GM18909 (cell line): ENCODE measurements at regions not wholly inside any gene's neighbourhood (a gene's known extent, or its start where the extent isn't known, plus 50 kb on each side); places are given as distances from the start of the nearest gene placed in this dataset.

Source experiments
- ATAC-seq: cut with Tn5 transposase; IDR thresholded peaks from one replicate; pipeline ENCODE4 v1.9.1; 2021; ENCODE audit warnings: mild to moderate bottlenecking; ENCODE audit not compliant: unreplicated experiment, poor library complexity

GRCh38 chr7:41834805-41835694 lies 132.2 kb upstream of the INHBA start:
- no peak for ATAC-seq

DNA sequence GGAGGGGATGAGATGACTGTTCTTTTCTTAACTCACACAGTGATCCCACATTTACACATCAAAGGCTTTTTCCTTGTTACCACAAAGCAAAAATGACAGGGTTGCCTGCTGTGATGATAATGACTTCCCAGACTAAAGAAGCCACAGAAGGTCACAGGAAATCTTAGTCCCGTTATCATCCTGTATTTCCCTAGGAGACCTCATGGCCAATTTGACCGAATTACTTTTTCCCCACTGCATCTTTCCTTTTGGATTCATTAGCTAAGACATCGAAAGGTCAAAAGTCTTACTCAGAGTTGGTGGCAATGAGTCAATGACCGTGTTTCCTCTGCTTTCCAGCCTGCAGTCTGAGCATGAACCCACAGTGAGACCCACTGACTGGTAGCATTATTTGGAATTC lies 130.1 kb upstream of the INHBA start:
- no peak for ATAC-seq

- no peak for ATAC-seq
These were observed 127.4 kb upstream of the INHBA start for GRCh38 chr7:41830271-41830670.

DNA sequence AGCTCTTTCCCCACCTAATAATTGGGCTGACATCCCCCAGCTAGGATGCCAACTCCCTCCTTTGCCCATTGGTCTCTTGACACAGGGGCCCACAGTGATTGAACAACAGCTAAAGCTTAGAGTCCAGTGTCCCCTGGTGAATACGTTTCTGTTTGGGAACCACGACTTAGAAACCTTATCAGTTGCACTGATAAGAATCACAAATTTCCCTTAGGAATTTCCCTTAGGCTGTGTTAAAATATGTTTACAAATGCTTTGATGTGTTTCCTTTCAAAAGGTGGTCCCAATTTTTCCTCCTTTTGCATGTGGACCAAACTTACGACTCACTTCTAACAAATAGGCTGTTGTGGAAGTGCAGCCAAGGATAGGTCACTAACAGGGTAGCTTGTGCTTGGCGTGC lies 126.0 kb upstream of the INHBA start:
- ATAC-seq: no peak

GRCh38 chr7:41826641-41827040 lies 123.8 kb upstream of the INHBA start:
- no peak for ATAC-seq

- no peak for ATAC-seq
These were observed 123.1 kb upstream of the INHBA start for GRCh38 chr7:41825927-41826480.

DNA sequence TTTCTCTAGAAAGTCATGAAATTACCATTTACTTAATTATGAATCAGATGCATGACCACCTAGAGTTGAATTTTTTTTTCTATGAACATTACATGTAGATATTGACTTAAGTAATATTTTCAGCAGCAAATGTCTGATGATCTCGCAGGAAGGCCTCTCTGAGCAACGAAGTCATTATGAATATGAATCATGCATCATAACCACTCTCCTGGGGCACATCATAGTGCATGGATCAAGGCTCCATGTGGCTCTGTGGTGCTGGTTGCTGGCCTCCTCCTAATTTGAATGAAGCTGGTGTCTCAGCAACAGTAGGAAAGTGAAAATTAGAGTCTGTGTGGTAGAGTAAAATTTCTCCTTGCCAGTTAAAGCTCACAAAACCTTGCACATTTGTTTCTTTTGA lies 121.4 kb upstream of the INHBA start:
- no peak for ATAC-seq

GRCh38 chr7:41822259-41822817 lies 119.4 kb upstream of the INHBA start:
- ATAC-seq: no peak

GRCh38 chr7:41821521-41822213 lies 118.8 kb upstream of the INHBA start:
- no peak for ATAC-seq

GRCh38 chr7:41820111-41820671 lies 117.3 kb upstream of the INHBA start:
- no peak for ATAC-seq

- ATAC-seq: no peak
These were observed 116.8 kb upstream of the INHBA start for GRCh38 chr7:41819645-41820044.

GRCh38 chr7:41818765-41819398 lies 116.0 kb upstream of the INHBA start:
- no peak for ATAC-seq

DNA sequence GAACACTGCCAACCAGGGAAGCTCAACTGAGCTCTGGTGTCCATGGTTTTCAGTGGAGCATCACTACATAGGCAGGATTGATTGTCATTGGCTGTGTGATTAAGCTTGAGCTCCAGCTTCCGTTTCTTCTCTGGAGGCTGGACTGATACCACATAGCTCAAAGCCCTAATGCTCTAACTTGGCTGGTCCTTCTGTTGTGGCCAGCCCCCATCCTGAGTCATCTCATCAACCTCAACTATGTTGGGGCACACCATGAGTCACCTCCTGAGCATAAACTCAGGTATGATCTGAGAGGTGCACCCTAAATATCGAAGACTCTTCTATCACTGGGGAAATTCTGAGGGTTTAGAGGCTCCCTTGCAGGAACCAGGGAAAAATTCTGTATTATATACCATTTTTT lies 114.5 kb upstream of the INHBA start:
- ATAC-seq: peak; percentile 64

DNA sequence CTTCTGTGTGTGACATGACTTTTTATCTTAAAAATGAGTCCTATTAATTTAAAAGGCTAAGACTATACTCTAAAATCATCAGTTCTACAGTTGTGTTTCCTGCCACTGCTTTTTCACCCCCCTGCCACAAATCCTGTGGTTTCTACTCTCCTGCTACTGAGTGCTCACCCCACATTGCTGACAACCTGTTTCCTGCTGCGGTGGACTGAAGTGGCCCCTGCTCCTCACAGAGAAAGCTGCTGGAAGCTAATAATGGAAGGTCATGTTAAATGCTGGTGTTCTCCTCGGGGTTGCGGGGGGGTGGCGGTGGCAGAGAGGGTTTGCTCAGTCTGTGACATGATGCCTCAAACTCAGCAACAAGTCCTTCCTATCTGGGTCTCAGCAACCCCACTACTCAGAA lies 113.2 kb upstream of the INHBA start:
- peak; percentile 62 for ATAC-seq

GRCh38 chr7:41814888-41815287 lies 112.0 kb upstream of the INHBA start:
- no peak for ATAC-seq

DNA sequence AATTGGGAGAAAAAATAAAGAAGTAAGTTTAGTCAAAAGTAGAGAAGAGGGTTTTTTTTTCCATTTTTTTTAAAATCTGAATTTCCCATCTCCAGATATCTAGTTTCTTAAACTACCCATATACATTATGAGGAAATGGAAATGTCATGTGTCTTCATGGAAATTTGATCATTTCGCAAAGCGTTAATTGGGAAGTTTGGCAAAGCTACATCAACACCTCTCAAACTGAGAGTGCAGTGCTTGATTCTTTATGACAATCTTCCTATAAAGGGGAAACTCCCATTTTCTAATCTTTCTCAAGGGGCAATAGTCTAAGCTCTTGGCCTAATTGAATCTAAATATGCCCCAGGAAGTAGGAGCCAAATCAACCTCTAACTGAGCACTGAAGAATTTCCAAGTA lies 110.4 kb upstream of the INHBA start:
- ATAC-seq: no peak

DNA sequence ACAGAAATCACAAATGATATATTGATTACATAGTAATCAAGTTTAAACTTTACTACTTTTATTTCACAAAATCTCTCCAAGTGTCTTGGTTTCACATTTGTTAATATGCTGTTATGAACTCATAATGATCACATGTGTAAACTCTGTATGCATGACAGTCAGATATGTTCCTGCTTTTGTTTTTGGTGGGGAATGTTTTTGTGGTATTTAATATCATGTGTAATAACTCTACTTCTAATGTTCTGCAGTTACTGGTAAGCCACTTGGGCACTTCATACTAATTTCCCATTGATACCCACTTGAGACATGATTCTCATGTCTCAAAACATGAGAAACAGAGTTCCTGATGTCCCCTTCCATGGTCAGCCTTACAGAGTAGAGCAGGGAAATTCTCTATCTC lies 109.1 kb upstream of the INHBA start:
- ATAC-seq: no peak

- ATAC-seq: peak; percentile 94
These were observed 107.2 kb upstream of the INHBA start for GRCh38 chr7:41809940-41810576.

DNA sequence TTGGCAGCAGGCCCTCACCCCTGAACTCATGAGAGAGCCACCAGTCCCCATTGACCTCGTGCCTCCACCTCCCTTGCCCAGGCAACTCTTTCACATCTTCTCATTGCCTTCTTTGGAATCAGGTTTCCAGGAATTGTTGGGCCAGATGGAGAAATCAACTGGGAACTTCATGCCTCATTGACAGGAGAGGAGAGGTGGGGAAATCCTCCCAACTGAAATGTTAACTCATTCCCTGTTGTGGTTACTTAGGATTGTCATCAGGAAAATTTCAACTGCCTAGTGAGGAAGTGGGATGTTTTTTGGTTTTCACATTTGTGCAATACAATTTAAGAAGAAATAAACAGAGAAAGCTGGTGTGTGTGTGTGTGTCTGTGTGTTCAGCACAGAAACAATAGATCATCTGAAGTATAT lies 106.6 kb upstream of the INHBA start:
- ATAC-seq: no peak

DNA sequence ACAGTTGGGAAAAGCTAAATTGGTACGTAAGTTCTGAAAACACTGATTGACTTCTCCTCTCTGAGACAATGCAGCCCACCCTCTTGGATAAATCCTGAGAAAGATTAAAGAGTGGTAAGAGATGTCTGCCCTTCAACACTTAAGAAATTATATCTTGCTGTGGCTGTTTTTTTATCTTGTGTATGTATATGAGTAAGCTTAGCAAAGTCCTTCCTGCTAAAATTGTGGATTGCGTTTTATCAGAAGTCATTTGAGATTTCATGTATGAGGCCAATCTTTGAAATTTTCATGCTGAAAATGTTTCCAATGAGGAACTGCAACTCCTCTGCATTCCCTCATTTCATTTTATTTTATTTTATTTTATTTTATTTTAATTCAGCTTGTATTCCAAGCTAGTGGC lies 106.2 kb upstream of the INHBA start:
- ATAC-seq: no peak
